ENCODE measurements at regions not wholly inside any gene's neighbourhood (a gene's known extent, or its start where the extent isn't known, plus 50 kb on each side); places are given as distances from the start of the nearest gene placed in this dataset.

GRCh38 chr13:79119578-79120107, 286.4 kb downstream of the RBM26 start:
- Histone ChIP-seq H3K9me3 (ENCODE audit: control insufficient read depth, insufficient read depth, low read length) (no peaks in the 10 kb centered on the region), H3K9me2 (replicated peaks; ENCODE audit: control insufficient read depth, low read length) (no peaks in the 10 kb centered on the region), H4K20me1 (ENCODE audit: control insufficient read depth, insufficient read depth, low read depth, low read length) (no peaks in the 10 kb centered on the region), H3K4me2 (ENCODE audit: low read length) (no peak overlapping the region), H3K4me1 (ENCODE audit: control insufficient read depth, low read length) (no peaks in the 10 kb centered on the region), H3K79me2 (ENCODE audit: control insufficient read depth, low read length) (no peaks in the 10 kb centered on the region), H3K4me3 (ENCODE audit: low read length) (no peak overlapping the region), H3K36me3 (ENCODE audit: control insufficient read depth, low read length) (no peaks in the 10 kb centered on the region), H3K27ac (ENCODE audit: low read depth, low read length) (no peak overlapping the region), H3F3A (ENCODE audit: control insufficient read depth, insufficient read depth) (no peaks in the 10 kb centered on the region), H3K27me3 (ENCODE audit: control insufficient read depth, low read length) (no peaks in the 10 kb centered on the region)
- no peak for TF ChIP-seq CTCF (IDR thresholded peaks at IDR 0.05; ENCODE audit: low read depth, low read length, poor library complexity, severe bottlenecking)
- no peak for TF ChIP-seq EZH2phosphoT487 (IDR thresholded peaks at IDR 0.05; ENCODE audit: borderline replicate concordance, low read length)

DNA sequence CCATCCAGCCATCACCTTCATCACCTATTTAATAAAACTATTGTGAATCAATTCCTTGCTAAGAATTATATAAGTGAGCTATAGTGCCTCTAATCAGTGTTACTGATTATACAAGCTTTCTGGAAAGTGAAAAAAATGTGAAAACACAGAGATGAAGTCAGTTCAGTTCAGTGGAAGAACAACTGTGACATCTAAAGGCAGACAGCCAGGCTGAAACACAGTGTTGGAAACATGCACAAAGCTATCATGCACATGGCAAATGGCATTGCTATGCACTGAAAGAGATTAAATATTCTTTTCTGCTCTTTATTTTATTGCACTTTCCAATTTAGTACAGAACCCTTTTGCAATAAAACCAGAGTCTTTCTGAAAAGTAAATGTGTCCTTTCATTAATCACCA, 294.0 kb downstream of the RBM26 start:
- Histone ChIP-seq H3K79me2 (ENCODE audit: control insufficient read depth, low read length) (no peaks in the 10 kb centered on the region), H3K9me3 (ENCODE audit: control insufficient read depth, insufficient read depth, low read length) (no peaks in the 10 kb centered on the region), H3K27ac (ENCODE audit: low read depth, low read length) (no peak overlapping the region), H3K27me3 (ENCODE audit: control insufficient read depth, low read length) (no peaks in the 10 kb centered on the region), H3K4me2 (ENCODE audit: low read length) (no peak overlapping the region), H4K20me1 (ENCODE audit: control insufficient read depth, insufficient read depth, low read depth, low read length) (no peaks in the 10 kb centered on the region), H3K4me3 (ENCODE audit: low read length) (no peak overlapping the region), H3F3A (ENCODE audit: control insufficient read depth, insufficient read depth) (no peaks in the 10 kb centered on the region), H3K4me1 (ENCODE audit: control insufficient read depth, low read length) (no peaks in the 10 kb centered on the region), H3K36me3 (ENCODE audit: control insufficient read depth, low read length) (no peaks in the 10 kb centered on the region), H3K9me2 (replicated peaks; ENCODE audit: control insufficient read depth, low read length) (no peaks in the 10 kb centered on the region)
- TF ChIP-seq CTCF (IDR thresholded peaks at IDR 0.05; ENCODE audit: low read depth, low read length, poor library complexity, severe bottlenecking) = no peak
- no peak for TF ChIP-seq EZH2phosphoT487 (IDR thresholded peaks at IDR 0.05; ENCODE audit: borderline replicate concordance, low read length)

- Histone ChIP-seq H3K9me3 (ENCODE audit: control insufficient read depth, insufficient read depth, low read length) (no peaks in the 10 kb centered on the region), H3K4me3 (ENCODE audit: low read length) (no peak overlapping the region), H3K9me2 (replicated peaks; ENCODE audit: control insufficient read depth, low read length) (no peaks in the 10 kb centered on the region), H3F3A (ENCODE audit: control insufficient read depth, insufficient read depth) (no peaks in the 10 kb centered on the region), H3K79me2 (ENCODE audit: control insufficient read depth, low read length) (no peaks in the 10 kb centered on the region), H3K36me3 (ENCODE audit: control insufficient read depth, low read length) (no peaks in the 10 kb centered on the region), H3K4me2 (ENCODE audit: low read length) (no peak overlapping the region), H3K27me3 (ENCODE audit: control insufficient read depth, low read length) (no peaks in the 10 kb centered on the region), H4K20me1 (ENCODE audit: control insufficient read depth, insufficient read depth, low read depth, low read length) (no peaks in the 10 kb centered on the region), H3K27ac (ENCODE audit: low read depth, low read length) (no peak overlapping the region), H3K4me1 (ENCODE audit: control insufficient read depth, low read length) (no peaks in the 10 kb centered on the region)
- TF ChIP-seq CTCF (IDR thresholded peaks at IDR 0.05; ENCODE audit: low read depth, low read length, poor library complexity, severe bottlenecking) (no peak), EZH2phosphoT487 (IDR thresholded peaks at IDR 0.05; ENCODE audit: borderline replicate concordance, low read length) (no peak)
Observed at GRCh38 chr13:79108914-79109643, 297.0 kb downstream of the RBM26 start.
